NCI-H1105 treated with DMSO at 0.1 percent for 48 hours (cell line): ENCODE measurements at regions not wholly inside any gene's neighbourhood (a gene's known extent, or its start where the extent isn't known, plus 50 kb on each side); places are given as distances from the start of the nearest gene placed in this dataset.
"Not testable (repeated sequence)": the region's sequence is repeated elsewhere in the genome, so short reads cannot be mapped to it uniquely, and the experiment has no call there.

Source experiments
- DNase-seq: peaks from one replicate; lab custom pipeline; 2025; lab: John Stamatoyannopoulos, UW

DNA sequence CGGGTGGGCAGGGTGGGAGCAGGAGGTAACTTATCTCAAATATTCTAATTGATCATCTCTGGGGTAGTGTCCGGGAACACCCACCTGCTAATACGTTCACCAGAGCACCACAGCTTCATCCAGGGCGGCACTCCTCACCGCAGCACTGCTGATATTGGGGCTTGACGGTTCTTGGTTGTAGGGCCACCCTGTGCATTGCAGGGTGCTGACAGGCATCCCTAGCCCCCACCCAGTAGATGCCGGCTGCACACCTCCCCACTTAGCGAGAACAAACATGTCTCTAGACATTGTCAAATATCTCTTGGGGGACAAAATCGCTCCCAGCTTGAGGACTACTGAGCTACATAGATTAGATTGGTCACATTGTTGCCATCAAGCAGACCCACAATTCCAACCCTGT is 73.9 kb upstream of the WASF3 start:
- no peak for DNase-seq

DNA sequence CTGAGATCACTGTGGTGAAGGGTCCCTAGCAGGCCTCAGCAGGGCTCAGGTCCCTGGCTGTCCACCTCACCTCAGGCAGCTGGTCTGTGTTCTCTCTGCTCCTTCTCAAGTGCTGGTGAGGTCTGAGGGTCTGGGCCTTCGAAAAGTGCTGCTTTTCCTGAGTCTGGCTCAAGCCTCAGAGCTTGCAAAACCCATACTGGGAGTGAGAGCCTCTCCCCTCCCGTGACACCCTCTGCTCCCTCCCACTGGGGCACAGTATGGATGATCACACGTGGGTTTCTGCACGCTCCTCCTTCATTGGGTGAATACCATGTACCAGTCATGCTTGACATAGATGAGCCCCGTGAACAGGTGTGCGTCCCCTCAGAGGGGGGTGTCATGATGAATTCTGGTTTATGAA is 73.3 kb upstream of the WASF3 start:
- DNase-seq, result no peak

DNA sequence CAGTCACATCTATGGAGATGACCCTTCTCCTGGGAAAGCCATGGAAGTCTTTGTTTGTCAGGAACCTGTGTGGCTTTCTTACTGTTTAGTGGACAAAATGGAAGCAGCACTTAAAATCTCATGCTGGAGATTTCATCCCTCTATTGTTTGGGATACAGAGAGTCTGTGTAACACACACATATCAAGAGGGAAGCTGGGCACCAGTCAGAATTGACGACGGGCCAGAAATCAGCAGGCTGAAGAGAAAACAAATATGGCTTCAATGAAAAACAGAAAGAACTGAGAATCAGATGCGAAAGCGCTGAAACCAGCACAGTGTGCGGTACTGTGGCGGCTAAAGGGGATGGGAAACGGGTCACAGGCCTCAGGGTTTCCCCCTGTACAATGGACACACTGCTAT is 72.2 kb upstream of the WASF3 start:
- DNase-seq, result no peak

DNA sequence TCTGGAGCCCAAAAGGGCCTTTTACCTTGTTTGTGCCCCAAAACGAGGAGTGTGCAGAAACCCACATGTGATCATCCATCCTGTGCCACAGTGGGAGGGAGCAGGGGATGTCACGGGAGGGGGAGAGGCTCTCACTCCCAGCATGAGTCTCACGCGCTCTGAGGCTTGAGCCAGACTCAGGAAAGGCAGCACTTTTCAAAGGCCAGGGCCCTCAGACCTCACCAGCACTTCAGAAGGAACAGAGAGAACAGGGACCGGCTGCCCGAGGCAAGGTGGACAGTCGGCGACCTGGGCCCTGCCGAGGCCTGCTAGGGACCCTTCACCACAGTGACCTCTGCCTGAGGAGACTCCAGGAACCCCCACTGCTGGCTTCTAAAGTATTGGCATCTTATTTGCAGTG is 71.7 kb upstream of the WASF3 start:
- no peak for DNase-seq

- no peak for DNase-seq
These were observed 70.9 kb upstream of the WASF3 start for GRCh38 chr13:26486550-26486949.

DNA sequence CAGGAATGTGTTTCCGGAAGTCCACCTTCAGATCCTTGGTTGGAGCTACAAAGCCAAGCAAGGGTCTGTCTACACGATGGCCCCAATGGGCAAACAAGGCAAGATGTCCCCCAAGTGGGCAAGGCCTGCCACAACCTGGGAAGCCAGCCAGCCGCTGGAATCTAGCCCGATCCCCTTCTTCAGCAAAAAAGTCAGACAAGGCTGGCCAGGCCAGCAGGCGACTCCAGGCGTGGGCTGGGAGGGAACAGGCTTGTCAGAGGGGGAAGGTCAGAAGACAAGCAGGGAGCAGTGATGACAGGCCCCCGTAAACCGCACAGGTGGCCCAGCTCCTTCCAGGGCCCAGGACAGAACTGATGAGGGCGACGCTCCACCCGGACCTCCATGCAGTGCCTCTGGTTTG is 69.7 kb upstream of the WASF3 start:
- DNase-seq, result no peak

DNA sequence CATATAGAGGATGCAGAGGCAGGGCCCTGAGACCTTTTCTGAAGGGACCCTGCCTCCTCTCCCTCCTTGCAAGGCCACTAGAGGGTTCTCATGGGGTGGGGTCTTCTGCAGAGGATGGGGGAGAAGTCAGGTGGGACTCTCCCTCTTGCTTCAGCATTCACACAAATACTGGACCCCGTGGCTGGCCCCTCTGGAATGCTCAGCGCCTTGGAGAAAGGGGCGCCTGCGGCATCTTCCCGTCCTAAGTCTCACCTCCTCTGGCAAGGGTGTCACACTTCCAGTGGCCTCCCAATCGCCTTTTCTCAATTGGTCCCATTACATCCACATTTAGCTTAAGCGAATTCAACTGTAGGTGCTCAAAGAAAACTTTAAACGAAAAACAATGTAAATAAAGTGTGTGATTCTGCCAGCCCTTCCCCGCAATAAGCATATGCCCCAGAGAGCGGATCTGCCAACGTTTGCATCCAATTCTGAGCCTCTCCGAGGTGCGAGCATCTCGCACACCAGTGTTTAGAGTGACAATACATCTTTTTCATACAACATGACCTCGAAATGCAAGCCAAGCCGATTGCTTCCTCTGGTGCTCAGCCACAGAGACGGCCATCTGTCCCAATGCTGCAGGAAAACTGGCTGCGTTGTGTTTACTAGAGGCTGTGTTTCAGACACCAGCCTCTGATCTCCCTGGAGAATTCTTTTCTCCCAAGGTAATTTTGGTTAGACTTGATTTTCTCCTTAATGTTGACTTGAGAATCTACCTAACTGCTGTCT is 69.1 kb upstream of the WASF3 start:
- DNase-seq, result no peak

GRCh38 chr13:26492301-26492700 is 65.2 kb upstream of the WASF3 start:
- not testable (repeated sequence) for DNase-seq

DNA sequence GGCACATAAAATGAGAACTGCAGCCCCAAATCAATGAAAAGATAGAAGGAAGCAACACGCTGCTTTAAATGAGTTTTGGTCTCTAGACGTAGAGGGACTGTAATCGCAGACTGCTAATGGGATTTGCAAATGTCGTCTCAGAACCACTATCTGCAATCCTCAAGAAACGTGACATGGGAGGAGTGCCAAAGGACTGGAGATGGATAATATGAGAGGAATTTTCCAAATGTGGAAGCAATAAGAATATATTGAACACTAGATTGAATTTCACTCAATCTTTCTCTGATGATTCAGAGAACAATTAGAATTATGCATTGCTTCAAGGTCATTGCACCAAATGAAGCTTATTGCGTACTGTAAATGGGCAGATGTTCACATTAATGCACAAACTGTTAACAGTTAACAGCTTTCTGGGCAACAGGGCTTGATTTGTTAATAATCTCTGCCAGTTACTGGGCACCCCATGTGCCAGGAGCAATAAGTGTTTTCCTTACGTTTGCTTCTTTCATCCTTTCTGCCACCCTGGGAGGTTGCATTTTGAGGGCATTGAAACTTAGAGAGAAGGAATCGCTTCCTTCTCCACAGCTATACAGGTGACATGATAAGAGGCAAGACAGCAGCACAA is 62.8 kb upstream of the WASF3 start:
- DNase-seq, result no peak

DNA sequence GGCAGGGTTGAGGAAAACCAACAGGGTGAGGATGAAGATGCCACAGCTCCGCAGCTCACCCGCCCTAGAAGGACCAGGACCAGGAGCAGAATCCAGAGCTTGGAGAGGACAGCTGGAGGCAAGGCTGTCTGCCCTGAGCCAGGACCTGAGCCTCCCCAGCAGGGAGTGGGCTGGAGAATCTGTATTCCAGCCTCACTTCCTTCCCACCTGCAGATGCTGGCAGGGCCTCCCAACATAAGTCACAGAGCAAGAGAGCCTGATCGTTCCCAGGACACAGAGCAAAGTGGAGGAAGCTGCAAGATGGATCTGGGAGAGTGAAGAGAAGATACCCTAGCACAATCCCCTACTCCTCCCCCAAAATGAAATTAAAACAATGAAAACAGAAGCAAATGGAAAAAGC is 61.7 kb upstream of the WASF3 start:
- DNase-seq, result no peak

- DNase-seq, result no peak
These were observed 59.4 kb upstream of the WASF3 start for GRCh38 chr13:26497968-26498511.

GRCh38 chr13:26498656-26499601 is 58.6 kb upstream of the WASF3 start:
- no peak for DNase-seq

DNA sequence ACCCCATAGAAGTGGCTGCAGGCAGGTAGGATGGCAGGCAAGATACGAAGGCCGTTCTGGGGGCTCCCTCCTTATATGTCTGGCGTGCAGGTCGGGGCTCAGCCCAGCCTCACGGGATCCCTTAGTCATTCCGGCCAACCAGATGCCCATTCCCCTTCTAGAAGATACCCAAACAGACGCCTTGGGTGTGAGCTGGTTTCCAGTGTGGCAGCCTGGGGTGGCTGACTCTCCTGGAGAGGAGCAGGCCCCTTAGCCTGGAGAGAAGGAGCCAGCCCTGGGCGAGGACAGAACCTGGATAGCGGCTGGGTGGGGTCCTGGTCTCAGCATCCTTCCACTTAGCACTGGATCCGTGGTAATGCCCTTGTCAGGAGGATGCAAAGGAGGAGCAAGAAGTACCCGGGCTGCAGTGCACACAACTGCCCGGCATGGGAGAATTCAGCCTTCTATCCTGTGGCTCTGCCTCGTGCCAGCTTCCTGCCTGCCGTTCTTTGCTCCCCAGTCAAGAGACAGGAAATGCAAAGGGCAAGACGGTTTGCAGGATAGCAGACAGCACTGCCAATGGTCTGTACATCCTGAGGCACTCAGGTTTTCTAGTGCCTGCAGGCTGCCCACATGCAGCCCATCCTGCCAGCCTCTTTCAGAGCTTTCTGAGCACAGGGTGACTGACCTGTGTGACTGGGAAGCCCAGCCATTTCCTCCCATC is 56.7 kb upstream of the WASF3 start:
- no peak for DNase-seq

DNA sequence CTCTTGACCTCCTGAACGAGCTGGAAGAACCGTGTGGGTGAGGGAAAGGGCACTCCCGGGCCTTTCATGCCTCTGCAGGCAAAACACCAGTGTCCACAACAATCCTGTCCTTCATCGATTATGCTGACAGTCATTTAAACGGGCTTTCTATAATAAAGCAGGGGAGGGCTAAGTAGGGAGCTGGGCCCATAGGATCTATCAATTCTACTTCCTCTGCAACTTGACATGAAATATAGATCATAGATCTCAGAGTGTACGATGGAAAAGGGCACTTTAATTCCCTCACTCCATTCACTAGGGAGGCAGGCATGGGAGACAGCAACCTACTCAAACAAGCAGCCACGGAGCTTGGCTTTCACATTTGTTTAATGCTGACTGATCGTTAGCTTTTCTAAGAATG is 55.8 kb upstream of the WASF3 start:
- DNase-seq, result no peak

DNA sequence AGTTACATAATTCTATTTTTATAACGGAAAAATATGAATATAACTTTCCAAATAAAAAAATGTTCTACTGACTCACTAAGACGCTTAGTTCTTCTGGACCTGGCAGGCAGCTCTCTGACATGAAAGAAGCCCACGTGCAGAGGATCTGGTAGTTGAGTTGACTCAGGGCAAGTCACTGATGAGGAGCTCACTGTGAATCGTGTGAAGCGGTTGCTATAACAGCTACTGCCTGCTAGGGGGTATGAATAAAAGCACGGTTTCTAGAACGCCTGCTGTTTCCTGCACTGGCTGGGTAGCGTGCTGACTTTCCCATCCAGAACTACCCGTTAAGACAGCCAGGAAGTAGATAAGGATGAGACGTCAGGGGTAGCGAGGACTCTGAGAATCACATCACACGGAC is 54.7 kb upstream of the WASF3 start:
- DNase-seq, result no peak

DNA sequence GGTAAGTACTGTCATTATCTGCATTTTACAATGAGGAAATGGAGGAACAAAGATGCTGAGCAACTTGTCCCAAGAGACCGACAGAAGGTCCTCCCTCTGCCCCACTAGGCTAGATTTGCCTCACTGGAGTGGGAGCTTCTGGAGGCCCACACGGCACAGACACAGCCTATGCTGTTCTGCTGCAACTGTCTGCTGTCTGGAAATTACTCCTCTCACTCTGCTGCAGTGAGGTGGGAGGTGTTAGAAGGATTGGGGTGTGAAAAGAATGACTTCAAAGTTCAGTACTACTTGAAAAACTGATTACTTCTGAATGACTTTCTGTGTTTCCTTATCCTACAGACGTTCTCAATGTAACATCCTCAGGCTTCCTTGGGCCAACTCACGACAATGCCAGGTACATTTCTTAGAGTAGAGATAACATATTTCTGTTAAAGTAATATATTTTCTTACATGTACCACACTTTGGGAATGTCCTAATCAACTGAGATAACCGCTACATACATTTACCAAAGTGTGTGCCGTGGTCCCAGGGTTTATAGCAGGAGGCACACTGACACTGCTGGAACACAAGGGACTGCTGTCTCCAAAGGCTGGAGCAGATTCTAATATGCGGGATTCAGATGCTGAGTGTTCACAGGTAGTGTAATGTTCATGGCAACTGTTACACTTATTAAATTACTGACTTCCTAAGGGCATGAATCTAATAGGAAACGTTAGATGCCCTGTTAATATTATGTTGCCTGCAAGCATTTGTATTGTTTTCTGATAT is 53.5 kb upstream of the WASF3 start:
- no peak for DNase-seq
